HG03175 (cell line): ENCODE measurements at regions not wholly inside any gene's neighbourhood (a gene's known extent, or its start where the extent isn't known, plus 50 kb on each side); places are given as distances from the start of the nearest gene placed in this dataset.
"Not testable (repeated sequence)": the region's sequence is repeated elsewhere in the genome, so short reads cannot be mapped to it uniquely, and the experiment has no call there.

ENCODE experiments used
- ATAC-seq: cut with Tn5 transposase; IDR thresholded peaks from one replicate; pipeline ENCODE4 v1.9.1; 2021; ENCODE audit warnings: mild to moderate bottlenecking, moderate library complexity; ENCODE audit not compliant: unreplicated experiment

DNA sequence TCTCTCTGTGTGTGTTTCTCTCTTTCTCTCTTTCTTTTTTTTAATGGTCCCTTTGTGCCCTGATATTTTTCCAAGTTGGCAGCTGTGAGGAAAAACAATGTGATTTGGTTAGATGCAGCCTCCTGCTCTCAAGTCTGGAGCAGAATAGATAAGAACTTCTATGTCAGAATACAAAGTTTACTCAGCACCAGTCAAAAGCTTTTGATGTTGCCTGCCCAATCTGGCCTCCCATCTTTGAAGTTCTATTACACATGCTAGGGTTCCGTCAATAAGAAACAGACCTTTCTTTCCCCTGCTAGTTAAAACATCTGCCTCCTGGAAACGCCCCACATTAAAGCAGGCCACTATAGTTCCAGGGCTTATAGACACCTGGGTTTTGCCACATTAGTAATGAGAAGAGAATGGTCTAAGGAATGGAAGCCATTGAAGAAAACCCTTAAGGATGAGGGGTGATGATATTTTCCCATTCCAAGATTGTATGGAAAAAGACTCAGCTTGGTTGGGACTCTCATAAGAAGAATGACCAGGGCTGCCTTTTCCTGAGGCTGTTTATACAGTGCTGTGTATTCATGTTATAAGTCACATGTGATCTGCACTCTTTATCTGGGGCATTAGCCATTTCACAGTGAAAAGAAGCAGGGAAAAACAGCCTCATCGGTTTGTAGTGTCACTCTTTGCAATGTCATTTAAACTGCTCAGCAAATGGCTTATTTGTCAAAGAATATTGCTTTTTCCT, 414.7 kb upstream of the PROX1 start:
- no peak for ATAC-seq

DNA sequence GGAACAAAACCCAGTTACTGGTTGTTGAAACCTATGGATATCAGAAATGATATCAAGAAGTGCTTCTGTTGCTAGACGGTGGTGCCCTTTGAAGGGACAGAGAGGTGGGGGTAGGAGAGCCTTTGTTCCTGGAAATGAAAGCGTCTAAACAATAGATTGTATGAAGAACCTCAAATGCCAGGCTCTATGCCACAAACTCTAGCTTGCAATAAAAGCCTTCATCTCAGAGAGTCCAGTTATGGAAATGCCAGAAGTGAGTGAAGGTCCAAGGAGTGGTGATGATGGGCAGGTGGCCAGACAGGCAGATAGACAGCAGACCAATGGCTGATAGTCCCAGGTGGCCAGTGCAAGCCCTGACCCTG, 414.1 kb upstream of the PROX1 start:
- ATAC-seq: no peak

DNA sequence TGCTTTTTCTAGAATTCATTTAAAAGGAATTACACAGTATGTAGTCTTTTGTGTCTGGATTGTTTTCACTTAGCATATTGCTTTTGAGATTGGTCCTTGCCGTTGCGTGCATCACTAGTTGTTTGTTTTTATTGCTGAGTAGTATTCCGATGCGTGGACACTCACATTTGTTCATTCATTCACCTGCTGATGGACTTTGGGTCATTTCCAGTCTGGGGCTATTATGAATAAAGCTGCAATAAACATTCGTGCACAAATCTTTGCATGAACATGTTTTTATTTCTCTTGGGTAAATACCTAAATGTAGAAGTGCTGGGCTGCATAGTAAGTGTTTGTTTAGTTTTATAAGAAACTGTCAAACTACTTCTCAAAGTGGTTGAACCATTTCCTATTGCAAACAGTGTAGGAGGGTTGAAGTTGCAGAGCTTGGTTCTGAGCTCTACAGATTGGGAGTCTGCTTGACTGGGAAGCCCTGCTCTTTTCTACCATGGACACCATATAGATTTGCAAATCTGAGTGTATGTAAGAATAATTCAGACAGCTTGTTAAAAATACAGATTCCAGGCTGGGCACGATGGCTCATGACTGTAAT, 404.7 kb upstream of the PROX1 start:
- no peak for ATAC-seq

DNA sequence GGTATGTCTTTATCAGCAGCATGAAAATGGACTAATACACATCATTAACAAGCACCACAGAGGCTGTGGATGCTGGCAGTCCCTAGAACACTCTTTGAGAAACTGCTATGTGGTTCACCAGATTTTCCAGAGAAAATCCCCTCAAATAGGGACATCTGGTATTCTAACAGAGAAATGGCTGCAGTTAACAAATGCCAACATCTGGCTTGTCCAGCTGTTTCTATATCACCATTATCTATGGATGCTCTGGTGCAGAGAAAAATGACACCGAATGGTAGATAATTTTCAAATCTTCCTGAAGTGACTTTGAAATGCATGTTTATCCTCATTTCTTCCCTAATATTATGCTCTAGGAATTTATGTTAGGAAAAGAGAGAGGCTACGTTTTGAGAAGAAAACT, 403.5 kb upstream of the PROX1 start:
- ATAC-seq: no peak

DNA sequence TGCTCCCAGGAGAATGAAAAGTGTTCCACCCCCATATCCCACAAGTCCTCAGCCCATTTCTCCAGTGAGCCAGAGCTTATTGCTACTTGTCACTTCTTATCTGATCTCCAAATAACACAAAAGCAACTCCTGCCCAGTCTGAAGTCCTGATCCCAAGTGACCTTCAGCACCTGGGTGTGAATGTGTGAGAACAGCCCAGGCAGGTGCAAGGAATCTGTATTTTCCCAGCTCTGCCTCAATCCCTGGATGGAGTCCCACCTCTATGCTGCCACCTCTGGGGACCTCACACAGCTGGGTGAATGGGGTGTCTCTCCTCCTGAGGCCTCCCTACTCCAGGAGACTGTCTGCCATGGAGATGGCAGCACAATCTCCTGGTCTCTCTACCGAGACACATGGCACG, 402.4 kb upstream of the PROX1 start:
- no peak for ATAC-seq

DNA sequence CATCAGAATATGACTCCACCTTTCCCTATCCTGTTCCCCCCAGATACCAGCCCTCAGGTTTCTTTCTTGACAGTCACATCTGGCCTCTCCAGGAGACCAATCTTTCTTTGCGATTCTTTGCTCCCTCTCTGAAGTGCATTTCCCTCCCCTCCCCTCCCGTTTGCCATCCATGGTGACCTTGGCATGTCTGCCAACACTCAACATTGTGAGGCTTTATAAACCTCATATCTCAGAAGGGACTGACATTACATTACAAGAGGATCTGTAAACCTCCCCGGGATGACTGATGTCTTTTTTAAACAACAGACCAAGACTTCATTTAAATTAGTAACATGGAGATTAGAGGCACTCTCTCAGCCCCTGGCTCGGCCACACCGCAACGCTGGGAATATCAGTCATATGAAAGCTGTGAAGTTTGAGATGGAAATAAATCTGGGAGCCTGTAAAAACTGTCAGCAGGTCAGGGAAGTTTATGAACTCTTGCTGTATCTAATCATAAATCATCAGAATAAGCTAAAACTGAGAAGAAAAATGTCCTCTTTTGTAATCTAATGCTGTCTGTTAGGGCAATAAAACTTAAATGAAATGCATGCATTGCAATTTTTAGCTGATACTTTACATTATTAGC, 401.7 kb upstream of the PROX1 start:
- no peak for ATAC-seq

DNA sequence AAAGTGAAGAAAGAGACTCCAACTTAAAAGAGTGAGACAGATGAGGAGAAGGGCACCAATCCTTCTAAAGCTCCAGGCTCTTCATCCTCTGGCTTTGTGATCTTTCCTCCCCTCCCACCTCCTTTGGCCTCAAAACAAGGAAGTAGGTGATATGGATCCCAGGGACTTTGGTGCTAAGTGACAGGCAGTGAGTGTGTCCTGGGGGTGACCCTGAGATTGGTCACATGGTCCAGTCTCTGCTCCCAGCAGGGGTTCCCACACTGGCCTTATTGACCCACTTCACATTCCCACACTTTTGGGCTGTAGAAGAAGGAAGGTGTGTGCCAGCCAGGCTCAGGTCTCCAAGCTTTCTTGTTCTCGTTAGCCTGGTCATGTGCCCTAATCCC, 401.2 kb upstream of the PROX1 start:
- ATAC-seq: no peak

DNA sequence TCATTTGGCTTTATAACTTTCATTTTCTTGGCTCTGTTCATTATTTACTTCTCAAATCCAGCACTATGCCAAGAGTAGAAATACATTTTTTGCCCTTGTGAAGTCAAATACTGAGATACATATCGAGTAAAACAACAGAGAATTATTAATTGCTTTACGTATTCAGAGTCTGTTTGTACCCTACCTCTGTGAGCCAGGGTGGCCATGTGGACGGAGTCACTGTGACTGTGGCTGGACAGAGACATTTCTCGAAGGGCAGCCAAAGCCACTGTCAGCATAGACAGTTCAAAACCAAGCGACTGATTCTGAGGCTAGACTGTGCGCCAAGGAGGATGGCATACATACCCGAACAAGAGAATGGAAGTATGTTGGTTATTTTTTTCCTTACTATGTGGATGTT, 391.0 kb upstream of the PROX1 start:
- ATAC-seq: no peak

DNA sequence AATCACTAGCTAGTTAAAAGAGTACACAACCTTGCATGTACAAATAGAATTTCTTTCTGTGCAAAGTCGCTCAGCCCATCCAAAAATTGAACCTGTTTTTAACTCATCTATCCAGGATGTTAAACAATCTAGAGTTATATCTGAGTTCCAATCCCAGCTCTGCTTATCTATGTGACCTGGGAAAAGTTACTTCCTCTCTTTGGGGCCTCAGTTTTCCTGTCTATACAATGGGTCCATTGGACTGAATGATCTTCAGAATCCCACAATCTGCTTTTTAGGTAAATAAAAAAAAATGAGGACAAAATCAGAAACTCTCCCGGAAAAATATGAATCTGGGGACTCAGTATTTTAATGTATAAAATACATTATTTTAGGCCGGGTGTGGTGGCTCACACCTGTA, 389.5 kb upstream of the PROX1 start:
- no peak for ATAC-seq

DNA sequence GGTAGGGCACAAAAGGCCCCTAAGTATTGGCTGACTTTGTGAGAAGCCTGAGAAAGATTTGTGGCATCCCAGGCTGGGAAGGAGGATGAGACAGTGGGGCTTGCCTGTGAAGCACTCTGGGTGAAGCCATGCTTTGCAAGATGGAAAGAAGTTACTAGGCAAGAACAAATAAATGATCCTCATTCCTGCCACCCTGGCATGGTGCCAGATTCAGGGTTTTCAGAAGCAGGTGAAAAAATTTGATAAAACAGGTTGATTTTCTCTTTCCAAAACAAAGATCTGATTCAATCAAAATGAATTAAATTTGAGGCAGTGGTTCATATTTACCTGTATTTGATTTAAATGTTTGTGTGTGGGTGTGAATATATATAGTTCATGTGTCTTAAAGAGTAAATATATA, 386.9 kb upstream of the PROX1 start:
- ATAC-seq: no peak

DNA sequence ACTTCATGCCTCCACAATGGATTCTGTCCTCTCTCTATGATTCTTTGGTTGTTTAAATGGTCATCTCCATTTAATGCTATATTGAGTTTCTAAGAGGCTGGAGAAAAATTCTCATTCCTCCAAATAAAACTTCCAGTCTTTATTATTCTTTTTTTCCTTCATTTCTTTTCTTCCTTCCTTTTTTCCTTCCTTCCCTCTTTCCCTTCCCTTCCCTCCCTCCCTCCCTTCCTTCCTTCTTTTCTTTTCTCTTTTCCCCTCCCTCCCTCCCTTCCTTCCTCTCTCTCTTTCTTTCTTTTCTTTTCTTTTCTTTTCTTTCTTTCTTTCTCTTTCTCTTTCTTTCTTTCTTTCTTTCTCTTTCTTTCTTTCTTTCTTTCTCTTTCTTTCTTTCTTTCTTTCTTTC, 386.1 kb upstream of the PROX1 start:
- not testable (repeated sequence) for ATAC-seq

DNA sequence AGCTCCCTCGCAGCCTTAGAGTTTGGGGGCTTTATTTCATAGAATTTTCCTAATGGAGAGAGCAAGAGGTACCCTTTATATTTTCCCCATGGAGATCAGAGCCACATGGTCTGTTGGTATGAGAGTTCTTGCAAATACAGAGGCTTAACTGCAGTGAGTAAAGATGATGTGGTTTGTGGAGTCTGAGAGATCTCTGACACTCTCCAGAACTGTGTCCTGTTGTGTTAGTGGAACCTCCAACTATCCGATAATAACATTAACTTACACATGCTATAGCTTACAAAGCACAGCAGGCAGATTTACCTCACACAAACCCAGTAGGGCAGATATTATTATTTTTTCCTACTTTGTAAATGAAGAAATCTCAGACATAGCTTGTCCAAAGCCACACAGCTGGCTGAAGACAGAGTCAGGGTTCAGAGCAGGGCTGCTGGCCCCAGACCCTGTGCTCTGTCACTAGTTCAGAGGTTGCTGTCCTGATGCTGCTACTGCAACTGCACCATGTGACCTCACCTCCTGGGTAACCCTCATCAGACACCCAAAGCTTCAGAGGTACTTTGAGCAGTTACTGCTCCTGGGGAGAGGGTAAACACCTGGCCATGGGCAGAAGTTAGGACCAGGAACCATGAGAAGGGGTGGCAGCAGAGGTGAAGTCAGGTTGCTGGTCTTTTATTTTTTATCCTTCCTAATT, 384.8 kb upstream of the PROX1 start:
- no peak for ATAC-seq

DNA sequence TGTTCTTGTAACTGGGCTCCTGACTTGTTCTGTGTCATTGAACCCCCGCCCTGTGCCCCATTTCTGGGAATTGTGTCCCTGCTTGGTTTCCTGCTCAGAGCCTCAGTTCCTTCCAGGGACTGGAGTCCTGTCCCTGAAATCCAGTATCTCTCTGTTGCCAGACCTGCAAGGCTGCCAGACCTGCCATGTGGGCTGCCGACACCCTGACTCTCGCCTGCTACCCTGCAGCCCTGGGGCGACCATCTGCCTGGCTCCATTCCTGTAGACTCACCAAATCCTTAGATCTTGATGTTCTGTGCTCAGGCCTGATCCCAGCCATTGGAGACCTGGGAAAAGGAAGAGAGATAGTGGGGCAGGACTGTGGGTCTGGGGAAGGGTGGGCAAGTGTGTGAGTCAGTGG, 383.3 kb upstream of the PROX1 start:
- ATAC-seq: no peak

DNA sequence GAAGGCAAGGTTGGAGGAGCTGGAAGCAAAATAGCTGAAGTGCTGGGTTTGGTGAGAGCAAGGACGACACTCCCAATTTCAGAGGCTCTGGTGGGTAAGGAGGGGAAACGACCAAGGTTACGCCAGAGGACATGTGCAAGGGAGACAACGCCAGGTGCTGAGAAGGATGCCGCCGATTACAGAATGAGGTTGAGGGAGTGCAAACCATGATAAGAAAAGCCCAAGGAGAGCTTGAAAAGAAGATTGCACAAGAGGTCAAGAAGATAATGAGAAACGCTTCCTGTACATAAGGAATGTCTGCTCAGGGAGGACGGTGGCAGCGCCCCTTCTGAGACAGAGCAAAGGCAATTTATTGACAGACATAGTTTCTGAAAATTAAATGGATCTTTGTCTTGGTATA, 382.0 kb upstream of the PROX1 start:
- no peak for ATAC-seq

DNA sequence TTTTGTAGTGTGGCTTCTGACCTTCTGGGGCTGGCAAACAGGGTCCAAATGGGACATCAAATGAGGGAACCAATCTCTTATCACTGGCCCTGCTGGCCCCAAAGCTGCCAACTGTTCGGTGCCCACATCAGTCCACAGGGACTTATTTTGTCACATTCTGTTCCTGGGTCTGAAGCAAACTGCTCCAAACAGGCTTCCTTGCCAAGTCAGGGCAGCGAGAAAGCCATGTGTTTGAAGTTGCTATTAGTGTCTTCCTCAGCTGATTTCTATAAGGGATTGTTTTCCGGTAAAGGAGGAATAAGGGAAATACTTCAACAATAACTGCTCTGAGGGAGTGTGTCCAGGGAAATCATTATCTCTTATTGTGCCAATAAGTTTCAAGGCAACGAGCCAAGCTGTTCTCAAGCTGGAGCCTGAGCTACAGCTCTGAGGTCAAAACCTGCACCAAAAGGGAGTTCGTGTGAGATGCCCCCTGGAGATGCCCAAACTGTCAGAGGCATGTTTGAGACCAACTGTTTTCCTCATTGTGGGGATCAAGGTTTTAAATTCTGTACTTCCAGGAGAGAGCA, 381.4 kb upstream of the PROX1 start:
- no peak for ATAC-seq

DNA sequence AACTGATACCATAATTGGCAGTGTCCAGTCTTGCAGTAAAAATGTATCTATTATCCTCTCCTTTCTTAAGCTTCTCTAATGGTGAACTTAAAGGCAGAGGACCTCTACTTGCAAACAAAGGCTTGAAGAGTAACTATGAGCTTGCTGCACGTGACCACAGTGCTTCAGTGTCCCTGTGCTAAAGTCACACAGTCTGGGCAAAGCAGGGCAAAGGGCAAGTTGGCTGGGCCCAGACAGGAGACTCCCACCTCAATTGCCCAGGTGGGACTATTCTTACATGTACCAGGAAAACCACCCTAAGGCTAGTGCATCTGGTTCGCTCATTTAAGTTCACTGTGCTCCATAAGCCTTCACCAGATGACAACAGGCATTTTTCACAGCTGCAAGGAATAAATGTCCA, 374.2 kb upstream of the PROX1 start:
- ATAC-seq: no peak

DNA sequence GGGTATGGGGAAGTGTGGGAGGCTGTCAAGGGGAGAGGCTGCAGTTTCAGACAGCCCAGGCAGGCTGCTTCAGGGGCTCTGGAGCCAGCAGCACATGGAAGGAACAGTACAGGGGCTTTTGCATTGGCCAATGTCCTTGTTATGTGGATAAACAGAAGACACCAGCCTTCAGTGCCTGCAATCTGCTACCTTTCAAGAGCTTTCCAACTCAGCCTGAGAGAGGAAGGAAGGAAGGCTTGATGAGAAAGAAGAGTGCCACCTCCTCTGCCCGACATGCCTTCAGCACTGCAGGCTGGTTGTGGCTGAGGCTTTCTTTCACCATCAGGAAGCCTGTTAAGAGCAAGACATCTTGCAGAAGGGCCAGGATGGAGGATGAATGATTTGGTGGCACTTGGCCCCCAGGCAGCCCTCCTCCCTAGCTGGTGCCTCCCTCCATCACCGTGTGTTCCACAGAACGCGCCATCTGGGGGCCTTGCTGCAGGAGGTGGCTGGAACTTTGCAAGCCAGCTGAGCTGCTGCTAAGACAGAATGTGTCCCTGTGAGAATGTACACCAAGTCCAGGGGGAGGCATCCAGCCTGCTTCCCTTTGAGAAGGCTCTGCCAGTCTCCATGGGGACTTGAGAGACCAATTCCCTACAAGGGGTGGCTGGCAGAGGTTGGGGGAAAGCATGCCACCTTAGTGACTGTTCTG, 372.4 kb upstream of the PROX1 start:
- no peak for ATAC-seq

DNA sequence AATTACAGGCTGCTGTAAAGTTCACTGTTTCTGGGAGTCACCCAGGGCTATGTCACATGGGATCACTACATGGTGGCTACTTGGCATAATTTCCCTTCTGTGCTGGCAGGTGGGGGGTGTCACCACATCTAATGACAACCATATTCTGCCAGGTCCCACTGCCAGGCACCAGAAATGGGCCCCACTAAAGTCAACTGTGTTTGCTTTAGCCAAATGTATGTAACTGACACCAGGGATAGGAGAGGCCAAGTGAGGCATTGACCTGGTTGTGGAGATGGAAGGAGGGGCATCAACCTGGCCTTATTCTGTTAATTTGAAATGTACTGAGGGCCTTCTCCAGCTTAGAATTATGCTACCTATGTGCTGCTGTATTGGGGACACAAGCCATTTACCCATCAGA, 370.6 kb upstream of the PROX1 start:
- ATAC-seq: no peak

DNA sequence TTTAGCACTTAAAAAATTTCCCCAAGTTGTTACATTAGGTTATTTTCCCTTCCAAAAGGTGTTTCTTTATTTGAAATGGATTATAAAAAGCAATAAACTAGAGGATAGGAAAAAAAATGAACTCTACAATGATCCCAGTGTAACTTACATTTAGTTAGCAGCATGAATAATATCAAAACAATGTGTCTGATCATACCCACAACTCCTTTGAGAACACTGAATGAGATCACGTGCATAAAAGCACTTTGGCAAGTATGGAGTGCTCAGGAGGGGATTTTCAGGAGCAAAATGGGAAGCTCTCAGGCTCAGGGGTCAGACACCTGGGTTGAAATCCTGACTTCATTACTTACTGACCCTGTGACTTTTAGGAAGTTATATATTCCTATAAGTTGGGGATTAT, 369.7 kb upstream of the PROX1 start:
- no peak for ATAC-seq

DNA sequence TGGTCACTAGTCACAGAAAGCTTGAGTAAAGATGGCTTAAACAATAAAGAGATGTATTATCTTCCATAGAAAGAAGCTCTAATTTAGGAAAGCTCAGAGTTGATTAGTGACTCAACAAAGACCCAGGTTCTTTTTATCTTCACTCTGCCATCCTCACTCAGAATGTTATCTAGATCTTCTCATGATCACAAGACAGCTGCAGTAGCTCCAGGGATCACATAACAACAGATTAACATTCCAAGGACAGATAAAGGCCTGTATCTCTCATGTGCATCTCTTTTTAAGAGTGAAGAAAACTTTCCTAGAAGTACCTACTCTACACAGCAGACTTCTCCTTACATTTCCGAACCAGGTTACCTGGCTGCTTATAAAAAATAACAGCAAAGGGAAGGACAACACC, 368.7 kb upstream of the PROX1 start:
- no peak for ATAC-seq

DNA sequence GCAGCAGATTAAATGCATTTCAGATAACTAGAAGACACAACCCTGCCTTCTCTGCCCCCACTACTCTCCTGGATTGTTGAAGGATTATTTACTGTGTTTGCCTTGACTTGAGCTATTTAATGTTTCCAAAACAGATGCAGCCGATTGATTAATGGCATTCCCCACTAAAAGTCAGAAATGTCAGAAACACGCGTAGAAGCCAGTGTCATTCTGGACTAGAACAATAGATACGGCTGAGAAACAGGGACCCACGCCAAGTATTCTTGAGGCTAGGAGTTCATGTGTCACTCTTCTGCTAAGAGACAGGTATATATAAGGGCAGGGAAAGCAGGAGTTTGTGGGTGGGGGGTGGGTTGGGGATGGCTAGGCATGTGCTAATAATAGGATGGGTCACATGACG, 366.7 kb upstream of the PROX1 start:
- no peak for ATAC-seq
